ENCODE measurements at regions not wholly inside any gene's neighbourhood (a gene's known extent, or its start where the extent isn't known, plus 50 kb on each side); places are given as distances from the start of the nearest gene placed in this dataset.

GRCh38 chr1:232207073-232207866, 422.7 kb downstream of the SIPA1L2 start:
- H3K9me3 ChIP-seq (ENCODE audit: low read length) = no peaks in the 10 kb centered on the region
- H3K4me3 ChIP-seq (ENCODE audit: low read length) = no peak overlapping the region

GRCh38 chr1:232204269-232204668, 425.7 kb downstream of the SIPA1L2 start:
- Histone ChIP-seq H3K9me2 (ENCODE audit: insufficient read depth, low read length) (no peaks in the 10 kb centered on the region), H3K36me3 (ENCODE audit: insufficient read depth, low read length) (no peaks in the 10 kb centered on the region), H4K20me1 (ENCODE audit: insufficient read depth) (no peaks in the 10 kb centered on the region), H3K79me2 (replicated peaks; ENCODE audit: insufficient read depth, low read length) (no peaks in the 10 kb centered on the region), H3K4me2 (ENCODE audit: low read length) (no peak overlapping the region), H3K4me3 (ENCODE audit: low read length) (no peak overlapping the region), H3K9me3 (ENCODE audit: low read length) (peaks cover 4% of the 10 kb centered on the region), H3K27ac (ENCODE audit: low read length) (no peak overlapping the region), H3F3A (ENCODE audit: insufficient read depth, low read length, poor library complexity, severe bottlenecking) (no peaks in the 10 kb centered on the region), H3K9ac (ENCODE audit: low read length) (no peak overlapping the region), H3K27me3 (ENCODE audit: insufficient read depth, low read depth, low read length) (no peaks in the 10 kb centered on the region), H2AFZ (ENCODE audit: low read depth, low read length) (no peak overlapping the region)
- TF ChIP-seq EZH2 (IDR thresholded peaks at IDR 0.05; ENCODE audit: borderline replicate concordance, insufficient read depth, low read length, poor library complexity, severe bottlenecking) (no peak), POLR2AphosphoS5 (IDR thresholded peaks at IDR 0.05) (no peak), SMC3 (conservative IDR thresholded peaks at IDR 0.05; ENCODE audit: poor library complexity) (no peak), RAD21 (conservative IDR thresholded peaks at IDR 0.05) (no peak), MXI1 (conservative IDR thresholded peaks at IDR 0.05; ENCODE audit: poor library complexity, severe bottlenecking) (no peak)

More at GRCh38 chr1:232207073-232207866, 422.7 kb downstream of the SIPA1L2 start:
- H3K4me2 ChIP-seq (ENCODE audit: low read length) = no peak overlapping the region
- H3K9me2 ChIP-seq (ENCODE audit: insufficient read depth, low read length) = no peaks in the 10 kb centered on the region
- no peaks in the 10 kb centered on the region for H3F3A ChIP-seq (ENCODE audit: insufficient read depth, low read length, poor library complexity, severe bottlenecking)
- H3K79me2 ChIP-seq (replicated peaks; ENCODE audit: insufficient read depth, low read length) = no peaks in the 10 kb centered on the region
- TF ChIP-seq MXI1 (conservative IDR thresholded peaks at IDR 0.05; ENCODE audit: poor library complexity, severe bottlenecking) (no peak), POLR2AphosphoS5 (IDR thresholded peaks at IDR 0.05) (no peak), RAD21 (conservative IDR thresholded peaks at IDR 0.05) (no peak), EZH2 (IDR thresholded peaks at IDR 0.05; ENCODE audit: borderline replicate concordance, insufficient read depth, low read length, poor library complexity, severe bottlenecking) (no peak)
- no peaks in the 10 kb centered on the region for H3K27me3 ChIP-seq (ENCODE audit: insufficient read depth, low read depth, low read length)
- H2AFZ ChIP-seq (ENCODE audit: low read depth, low read length) = no peak overlapping the region
- no peak overlapping the region for H3K27ac ChIP-seq (ENCODE audit: low read length)
- no peak overlapping the region for H3K9ac ChIP-seq (ENCODE audit: low read length)
- H3K36me3 ChIP-seq (ENCODE audit: insufficient read depth, low read length) = no peaks in the 10 kb centered on the region
- H4K20me1 ChIP-seq (ENCODE audit: insufficient read depth) = no peaks in the 10 kb centered on the region

DNA sequence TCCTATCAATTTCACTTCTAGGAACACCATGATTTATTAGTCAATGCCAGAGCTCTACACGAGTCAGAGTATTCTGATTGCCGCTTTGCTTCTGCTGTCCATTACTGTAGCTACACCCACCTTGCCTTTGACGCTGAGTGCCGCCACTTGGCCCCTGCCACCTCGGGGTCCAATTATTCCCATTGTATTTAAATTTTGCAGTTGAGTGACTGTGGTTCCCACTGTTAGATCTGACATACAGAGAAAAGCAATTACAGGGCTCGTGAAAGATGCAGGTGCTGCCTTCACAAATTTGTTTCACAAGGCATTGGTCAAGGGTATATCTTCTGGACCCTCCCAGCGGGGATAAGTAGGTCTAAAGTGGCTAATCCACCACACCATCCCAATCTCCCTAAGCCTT, 428.9 kb downstream of the SIPA1L2 start:
- Histone ChIP-seq H4K20me1 (ENCODE audit: insufficient read depth) (no peaks in the 10 kb centered on the region), H2AFZ (ENCODE audit: low read depth, low read length) (no peak overlapping the region), H3F3A (ENCODE audit: insufficient read depth, low read length, poor library complexity, severe bottlenecking) (no peaks in the 10 kb centered on the region), H3K9ac (ENCODE audit: low read length) (no peak overlapping the region), H3K79me2 (replicated peaks; ENCODE audit: insufficient read depth, low read length) (no peaks in the 10 kb centered on the region), H3K36me3 (ENCODE audit: insufficient read depth, low read length) (no peaks in the 10 kb centered on the region), H3K4me3 (ENCODE audit: low read length) (no peak overlapping the region), H3K27ac (ENCODE audit: low read length) (no peak overlapping the region), H3K4me2 (ENCODE audit: low read length) (no peak overlapping the region), H3K9me2 (ENCODE audit: insufficient read depth, low read length) (no peaks in the 10 kb centered on the region), H3K27me3 (ENCODE audit: insufficient read depth, low read depth, low read length) (no peaks in the 10 kb centered on the region), H3K9me3 (ENCODE audit: low read length) (peaks cover 4% of the 10 kb centered on the region)
- TF ChIP-seq SMC3 (conservative IDR thresholded peaks at IDR 0.05; ENCODE audit: poor library complexity) (no peak), CTCF (IDR thresholded peaks at IDR 0.05; ENCODE audit: poor library complexity, severe bottlenecking) (no peak), EP300 (conservative IDR thresholded peaks at IDR 0.05; ENCODE audit: poor library complexity, severe bottlenecking) (no peak), EZH2 (IDR thresholded peaks at IDR 0.05; ENCODE audit: borderline replicate concordance, insufficient read depth, low read length, poor library complexity, severe bottlenecking) (no peak), POLR2AphosphoS5 (IDR thresholded peaks at IDR 0.05) (no peak), RAD21 (conservative IDR thresholded peaks at IDR 0.05) (no peak), TAF1 (IDR thresholded peaks at IDR 0.05; ENCODE audit: low read depth) (no peak), MXI1 (conservative IDR thresholded peaks at IDR 0.05; ENCODE audit: poor library complexity, severe bottlenecking) (no peak)
- TF ChIP-seq, protein P1, sequence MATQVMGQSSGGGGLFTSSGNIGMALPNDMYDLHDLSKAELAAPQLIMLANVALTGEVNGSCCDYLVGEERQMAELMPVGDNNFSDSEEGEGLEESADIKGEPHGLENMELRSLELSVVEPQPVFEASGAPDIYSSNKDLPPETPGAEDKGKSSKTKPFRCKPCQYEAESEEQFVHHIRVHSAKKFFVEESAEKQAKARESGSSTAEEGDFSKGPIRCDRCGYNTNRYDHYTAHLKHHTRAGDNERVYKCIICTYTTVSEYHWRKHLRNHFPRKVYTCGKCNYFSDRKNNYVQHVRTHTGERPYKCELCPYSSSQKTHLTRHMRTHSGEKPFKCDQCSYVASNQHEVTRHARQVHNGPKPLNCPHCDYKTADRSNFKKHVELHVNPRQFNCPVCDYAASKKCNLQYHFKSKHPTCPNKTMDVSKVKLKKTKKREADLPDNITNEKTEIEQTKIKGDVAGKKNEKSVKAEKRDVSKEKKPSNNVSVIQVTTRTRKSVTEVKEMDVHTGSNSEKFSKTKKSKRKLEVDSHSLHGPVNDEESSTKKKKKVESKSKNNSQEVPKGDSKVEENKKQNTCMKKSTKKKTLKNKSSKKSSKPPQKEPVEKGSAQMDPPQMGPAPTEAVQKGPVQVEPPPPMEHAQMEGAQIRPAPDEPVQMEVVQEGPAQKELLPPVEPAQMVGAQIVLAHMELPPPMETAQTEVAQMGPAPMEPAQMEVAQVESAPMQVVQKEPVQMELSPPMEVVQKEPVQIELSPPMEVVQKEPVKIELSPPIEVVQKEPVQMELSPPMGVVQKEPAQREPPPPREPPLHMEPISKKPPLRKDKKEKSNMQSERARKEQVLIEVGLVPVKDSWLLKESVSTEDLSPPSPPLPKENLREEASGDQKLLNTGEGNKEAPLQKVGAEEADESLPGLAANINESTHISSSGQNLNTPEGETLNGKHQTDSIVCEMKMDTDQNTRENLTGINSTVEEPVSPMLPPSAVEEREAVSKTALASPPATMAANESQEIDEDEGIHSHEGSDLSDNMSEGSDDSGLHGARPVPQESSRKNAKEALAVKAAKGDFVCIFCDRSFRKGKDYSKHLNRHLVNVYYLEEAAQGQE (IDR thresholded peaks at IDR 0.05; ENCODE audit: borderline replicate concordance) = no peak
